ENCODE measurements at regions not wholly inside any gene's neighbourhood (a gene's known extent, or its start where the extent isn't known, plus 50 kb on each side); places are given as distances from the start of the nearest gene placed in this dataset.

DNA sequence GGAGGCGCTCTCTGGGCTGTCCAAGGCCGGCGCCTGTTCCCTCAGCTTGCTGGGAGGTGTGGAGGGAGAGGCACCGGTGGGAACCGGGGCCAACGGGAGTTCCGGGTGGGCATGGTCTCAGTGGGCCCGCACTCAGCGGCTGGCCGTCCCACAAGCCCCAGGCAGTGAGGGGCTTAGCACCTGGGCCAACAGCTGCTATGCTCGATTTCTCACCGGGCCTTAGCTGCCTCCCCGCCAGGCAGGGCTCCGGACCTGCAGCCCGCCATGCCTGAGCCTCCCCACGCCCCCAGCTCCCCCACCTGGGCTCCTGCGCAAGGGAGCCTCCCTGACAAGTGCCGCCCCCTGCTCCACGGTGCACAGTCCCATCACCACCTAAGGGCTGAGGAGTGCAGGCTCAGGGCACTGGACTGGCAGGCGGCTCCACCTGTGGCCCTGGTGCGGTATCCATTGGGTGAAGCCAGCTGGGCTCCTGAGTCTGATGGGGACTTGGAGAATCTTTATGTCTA lies 276.5 kb downstream of the SH2D4B start:
- intact Hi-C loops (cut with micrococcal nuclease): no loop called here
- CTCF ChIA-PET: no interaction called here
- Histone ChIP-seq H4K20me1 (ENCODE audit: control insufficient read depth, insufficient read depth, low read length, poor library complexity, severe bottlenecking) (no peaks in the 10 kb centered on the region), H3K4me1 (ENCODE audit: control insufficient read depth in 2 of 2, insufficient read depth in 2 of 2, low read length in 2 of 2) (no peaks in the 10 kb centered on the region), H3K27ac (ENCODE audit: low read length in 2 of 2) (no peak overlapping the region), H2AFZ (ENCODE audit: insufficient read depth, low read depth, low read length, poor library complexity, severe bottlenecking) (no peak overlapping the region), H3K4me3 (ENCODE audit: control extremely low read depth in 1 of 5, extremely low read depth in 1 of 5, insufficient read depth in 1 of 5, low read depth in 2 of 5, low read length in 4 of 5) (no peak overlapping the region), H3K36me3 (replicated peaks in 1 of 2; ENCODE audit: control extremely low read depth in 1 of 2, control insufficient read depth in 1 of 2, extremely low read depth in 1 of 2, insufficient read depth in 2 of 2, low read length in 1 of 2) (no peaks in the 10 kb centered on the region), H3K9ac (ENCODE audit: low read length) (no peak overlapping the region), H3K9me3 (ENCODE audit: control extremely low read depth in 1 of 3, control insufficient read depth in 2 of 3, insufficient read depth in 1 of 3, low read length in 2 of 3) (peaks cover 0 to 23% (median 0%) of the 10 kb centered on the region in 3 donors), H3K27me3 (replicated peaks in 1 of 4; ENCODE audit: control extremely low read depth in 1 of 4, control insufficient read depth in 3 of 4, insufficient read depth in 4 of 4, low read length in 3 of 4) (no peaks in the 10 kb centered on the region), H3K79me2 (ENCODE audit: control insufficient read depth, insufficient read depth, low read length) (no peaks in the 10 kb centered on the region), H3K4me2 (replicated peaks; ENCODE audit: low read depth, low read length, poor library complexity, severe bottlenecking) (no peak overlapping the region)
- no peak overlapping the region for H3K27ac Mint-ChIP-seq
- H3K27me3 Mint-ChIP-seq: no peaks in the 10 kb centered on the region
- DNase-seq: no peak
- H3K4me1 Mint-ChIP-seq: no peaks in the 10 kb centered on the region
- 97% methylated on average over 18 of the region's 21 CpGs for WGBS (ENCODE audit: insufficient coverage)
- no peak overlapping the region for H3K4me3 Mint-ChIP-seq
- no peak for TF ChIP-seq EZH2 (IDR thresholded peaks at IDR 0.05; ENCODE audit: borderline replicate concordance, insufficient read depth, low read depth, low read length, poor library complexity, severe bottlenecking)
- TF ChIP-seq, protein P1, sequence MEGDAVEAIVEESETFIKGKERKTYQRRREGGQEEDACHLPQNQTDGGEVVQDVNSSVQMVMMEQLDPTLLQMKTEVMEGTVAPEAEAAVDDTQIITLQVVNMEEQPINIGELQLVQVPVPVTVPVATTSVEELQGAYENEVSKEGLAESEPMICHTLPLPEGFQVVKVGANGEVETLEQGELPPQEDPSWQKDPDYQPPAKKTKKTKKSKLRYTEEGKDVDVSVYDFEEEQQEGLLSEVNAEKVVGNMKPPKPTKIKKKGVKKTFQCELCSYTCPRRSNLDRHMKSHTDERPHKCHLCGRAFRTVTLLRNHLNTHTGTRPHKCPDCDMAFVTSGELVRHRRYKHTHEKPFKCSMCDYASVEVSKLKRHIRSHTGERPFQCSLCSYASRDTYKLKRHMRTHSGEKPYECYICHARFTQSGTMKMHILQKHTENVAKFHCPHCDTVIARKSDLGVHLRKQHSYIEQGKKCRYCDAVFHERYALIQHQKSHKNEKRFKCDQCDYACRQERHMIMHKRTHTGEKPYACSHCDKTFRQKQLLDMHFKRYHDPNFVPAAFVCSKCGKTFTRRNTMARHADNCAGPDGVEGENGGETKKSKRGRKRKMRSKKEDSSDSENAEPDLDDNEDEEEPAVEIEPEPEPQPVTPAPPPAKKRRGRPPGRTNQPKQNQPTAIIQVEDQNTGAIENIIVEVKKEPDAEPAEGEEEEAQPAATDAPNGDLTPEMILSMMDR (IDR thresholded peaks at IDR 0.05): no peak
- H3K9me3 Mint-ChIP-seq (ENCODE audit: insufficient read depth): no peaks in the 10 kb centered on the region
- POLR2A ChIA-PET: no interaction called here
- no peak for ATAC-seq (ENCODE audit: low read depth)

DNA sequence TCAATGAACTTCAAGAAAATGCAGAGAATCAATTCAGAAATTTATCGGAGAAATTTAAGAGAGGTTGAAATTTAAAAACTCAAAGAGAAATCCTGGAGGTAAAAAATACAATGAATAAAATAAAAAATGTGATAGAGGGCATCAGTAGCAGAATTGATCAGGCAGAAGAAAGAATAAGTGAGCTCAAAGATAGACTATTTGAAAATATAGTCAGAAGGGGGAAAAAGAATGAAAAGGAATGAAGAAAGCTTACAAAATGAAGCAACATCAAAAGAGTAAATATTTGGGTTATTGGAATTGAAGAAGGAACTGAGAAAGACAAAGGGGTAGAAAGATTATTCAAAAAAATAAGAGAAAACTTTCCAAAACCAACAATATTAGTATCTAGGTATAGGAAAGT lies 291.4 kb downstream of the SH2D4B start:
- no peak overlapping the region for H3K4me3 ChIP-seq (ENCODE audit: control extremely low read depth in 1 of 5, extremely low read depth in 1 of 5, insufficient read depth in 1 of 5, low read depth in 2 of 5, low read length in 4 of 5)
- no CpG with 5 or more reads among the region's 1 CpG for WGBS (ENCODE audit: insufficient coverage)

More for the DNA sequence above, 291.4 kb downstream of the SH2D4B start:
- H3K79me2 ChIP-seq (ENCODE audit: control insufficient read depth, insufficient read depth, low read length): no peaks in the 10 kb centered on the region
- no peaks in the 10 kb centered on the region for H3K27me3 ChIP-seq (replicated peaks in 1 of 4; ENCODE audit: control extremely low read depth in 1 of 4, control insufficient read depth in 3 of 4, insufficient read depth in 4 of 4, low read length in 3 of 4)
- no peak overlapping the region for H3K4me2 ChIP-seq (replicated peaks; ENCODE audit: low read depth, low read length, poor library complexity, severe bottlenecking)
- POLR2A ChIA-PET: no interaction called here
- Mint-ChIP-seq H3K9me3 (ENCODE audit: insufficient read depth) (peaks cover 10% of the 10 kb centered on the region), H3K4me1 (no peaks in the 10 kb centered on the region), H3K27ac (no peak overlapping the region), H3K27me3 (no peaks in the 10 kb centered on the region), H3K4me3 (no peak overlapping the region)
- CTCF ChIA-PET: no interaction called here
- TF ChIP-seq, protein P1 (IDR thresholded peaks at IDR 0.05): no peak
- TF ChIP-seq EZH2 (IDR thresholded peaks at IDR 0.05; ENCODE audit: borderline replicate concordance, insufficient read depth, low read depth, low read length, poor library complexity, severe bottlenecking): no peak
- no peak overlapping the region for H3K27ac ChIP-seq (ENCODE audit: low read length in 2 of 2)
- H2AFZ ChIP-seq (ENCODE audit: insufficient read depth, low read depth, low read length, poor library complexity, severe bottlenecking): no peak overlapping the region
- ATAC-seq (ENCODE audit: low read depth) (no peak), DNase-seq (no peak)
- H3K9ac ChIP-seq (ENCODE audit: low read length): no peak overlapping the region
- H4K20me1 ChIP-seq (ENCODE audit: control insufficient read depth, insufficient read depth, low read length, poor library complexity, severe bottlenecking): no peaks in the 10 kb centered on the region
- H3K4me1 ChIP-seq (ENCODE audit: control insufficient read depth in 2 of 2, insufficient read depth in 2 of 2, low read length in 2 of 2): no peaks in the 10 kb centered on the region
- H3K36me3 ChIP-seq (replicated peaks in 1 of 2; ENCODE audit: control extremely low read depth in 1 of 2, control insufficient read depth in 1 of 2, extremely low read depth in 1 of 2, insufficient read depth in 2 of 2, low read length in 1 of 2): no peaks in the 10 kb centered on the region
- intact Hi-C loops (cut with micrococcal nuclease): no loop called here
- H3K9me3 ChIP-seq (ENCODE audit: control extremely low read depth in 1 of 3, control insufficient read depth in 2 of 3, insufficient read depth in 1 of 3, low read length in 2 of 3): peaks cover 5 to 21% (median 14%) of the 10 kb centered on the region in 3 donors

Measured in B cell (primary cell).